Adipocyte (in vitro differentiated cells): ENCODE measurements at regions not wholly inside any gene's neighbourhood (a gene's known extent, or its start where the extent isn't known, plus 50 kb on each side); places are given as distances from the start of the nearest gene placed in this dataset.

Source experiments
- DNase-seq: peaks from one replicate; pipeline ENCODE4 v3.0.0-alpha.2; 2015; ENCODE audit warnings: low read depth
- H3K27me3 ChIP-seq: replicated peaks from 2 replicates; pipeline ENCODE4 v1.7.0; 2013; ENCODE audit warnings: mild to moderate bottlenecking, low read length, moderate library complexity; ENCODE audit not compliant: control insufficient read depth, insufficient read depth
- H3K36me3 ChIP-seq: 2 replicates; pipeline ENCODE4 v1.7.0; 2013; ENCODE audit warnings: low read length, mild to moderate bottlenecking, moderate library complexity; ENCODE audit not compliant: control insufficient read depth, insufficient read depth, severe bottlenecking
- H3K4me1 ChIP-seq: 2 replicates; pipeline ENCODE4 v1.7.0; 2013; ENCODE audit warnings: mild to moderate bottlenecking, low read length, moderate library complexity; ENCODE audit not compliant: control insufficient read depth, insufficient read depth
- H3K4me3 ChIP-seq: 2 replicates; pipeline ENCODE4 v1.7.0; 2013; ENCODE audit warnings: mild to moderate bottlenecking, low read length, moderate library complexity
- H3K9ac ChIP-seq: 2 replicates; pipeline ENCODE4 v1.7.0; 2013; ENCODE audit warnings: mild to moderate bottlenecking, low read length, moderate library complexity
- H3K9me3 ChIP-seq: 2 replicates; pipeline ENCODE4 v1.7.0; 2013; ENCODE audit warnings: mild to moderate bottlenecking, low read length, moderate library complexity; ENCODE audit not compliant: control insufficient read depth

- Histone ChIP-seq H3K9me3 (no peaks in the 10 kb centered on the region), H3K36me3 (no peaks in the 10 kb centered on the region), H3K4me3 (no peak overlapping the region), H3K9ac (no peak overlapping the region), H3K4me1 (peaks cover 8% of the 10 kb centered on the region), H3K27me3 (no peaks in the 10 kb centered on the region)
- DNase-seq: no peak
Observed at GRCh38 chr9:111193095-111193494, 136.9 kb downstream of the OR2K2 start.

DNA sequence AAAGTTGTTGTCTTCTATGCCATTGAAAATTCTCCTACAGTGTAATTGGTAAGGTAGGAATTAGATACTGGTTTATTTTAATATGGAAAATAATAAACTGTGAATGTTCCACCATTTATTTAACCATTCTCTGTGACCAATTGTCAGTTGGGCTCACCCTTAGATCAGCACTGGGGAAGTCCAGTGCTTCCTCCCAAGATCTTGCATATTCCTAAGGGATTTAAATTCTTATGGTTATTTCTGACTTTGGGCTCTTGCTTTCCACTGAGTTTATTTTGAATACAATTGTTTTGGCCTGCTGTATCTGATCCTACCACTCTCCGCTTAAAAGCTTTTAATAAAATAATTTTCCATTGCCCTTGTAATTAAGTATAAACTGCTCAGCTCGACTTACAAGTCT, 137.4 kb downstream of the OR2K2 start:
- H3K9me3 ChIP-seq: no peaks in the 10 kb centered on the region
- H3K36me3 ChIP-seq: no peaks in the 10 kb centered on the region
- H3K9ac ChIP-seq: no peak overlapping the region
- H3K4me3 ChIP-seq: no peak overlapping the region
- no peaks in the 10 kb centered on the region for H3K27me3 ChIP-seq
- peaks cover 8% of the 10 kb centered on the region for H3K4me1 ChIP-seq
- DNase-seq: no peak

DNA sequence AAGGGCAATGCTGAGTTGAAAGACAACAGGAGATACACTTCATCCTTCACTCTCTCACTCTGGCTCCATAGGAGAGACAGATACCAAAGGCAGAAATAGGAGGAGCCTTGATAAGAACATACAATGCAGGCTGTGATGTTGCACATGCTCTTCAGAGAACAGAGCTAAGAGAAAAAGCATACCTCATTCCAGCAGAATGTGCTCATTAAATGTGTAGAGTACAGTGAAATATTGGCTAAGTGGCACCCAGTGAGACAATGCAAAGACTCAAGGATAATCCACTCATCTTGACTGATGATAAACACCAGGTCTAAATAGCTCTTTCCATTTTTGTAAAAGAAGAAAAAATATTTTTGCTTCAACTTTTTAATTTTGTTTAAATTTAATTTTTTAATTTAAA, 139.7 kb downstream of the OR2K2 start:
- Histone ChIP-seq H3K4me3 (no peak overlapping the region), H3K9me3 (no peaks in the 10 kb centered on the region), H3K4me1 (peaks cover 2% of the 10 kb centered on the region), H3K9ac (no peak overlapping the region), H3K27me3 (no peaks in the 10 kb centered on the region), H3K36me3 (no peaks in the 10 kb centered on the region)
- no peak for DNase-seq

DNA sequence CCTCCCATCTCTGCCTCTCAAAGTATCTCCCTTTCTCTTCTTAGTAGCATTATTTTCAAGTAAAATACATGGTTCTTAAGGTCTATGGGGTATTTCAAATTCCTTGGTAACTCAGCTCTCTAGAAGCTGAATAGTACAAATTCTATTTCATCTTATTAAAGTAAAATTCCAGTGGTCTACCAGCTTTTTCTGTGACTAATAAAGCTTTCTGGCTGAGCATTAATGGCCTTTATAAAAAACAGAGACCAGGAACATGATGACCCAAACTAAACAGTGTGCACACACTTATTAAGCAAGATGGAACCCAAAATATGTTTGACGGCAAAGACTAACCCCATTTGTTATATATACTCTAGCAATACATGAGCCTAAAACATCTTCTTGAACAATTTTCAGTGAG, 142.6 kb downstream of the OR2K2 start:
- Histone ChIP-seq H3K4me3 (no peak overlapping the region), H3K9me3 (no peaks in the 10 kb centered on the region), H3K9ac (no peak overlapping the region), H3K4me1 (no peaks in the 10 kb centered on the region), H3K27me3 (no peaks in the 10 kb centered on the region), H3K36me3 (no peaks in the 10 kb centered on the region)
- DNase-seq: no peak

DNA sequence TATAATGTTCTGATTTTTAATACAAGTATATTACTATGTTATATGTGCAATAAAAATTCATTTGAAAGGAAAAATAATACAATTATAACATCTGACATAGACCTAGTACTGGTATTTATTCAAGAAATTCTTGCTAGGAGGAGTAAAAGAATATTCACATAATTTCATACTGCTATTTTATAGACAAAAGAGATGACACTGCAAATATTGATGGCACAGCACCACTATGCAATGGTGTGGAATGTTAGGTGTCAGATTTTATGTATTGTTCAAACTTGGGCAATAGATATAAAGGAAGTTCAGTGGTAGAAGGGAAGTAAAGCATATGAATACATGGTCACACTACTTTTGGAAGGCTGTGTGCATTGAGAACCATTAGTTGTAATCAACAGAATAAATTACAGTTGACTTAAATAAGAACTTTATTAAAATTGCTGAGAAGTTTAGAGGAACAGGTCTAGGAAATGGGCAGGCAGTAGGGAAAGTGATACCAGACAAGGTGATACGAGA, 143.9 kb downstream of the OR2K2 start:
- Histone ChIP-seq H3K9ac (no peak overlapping the region), H3K4me1 (no peaks in the 10 kb centered on the region), H3K9me3 (no peaks in the 10 kb centered on the region), H3K27me3 (no peaks in the 10 kb centered on the region), H3K36me3 (no peaks in the 10 kb centered on the region), H3K4me3 (no peak overlapping the region)
- DNase-seq: no peak

GRCh38 chr9:111180811-111181210, 142.5 kb upstream of the LPAR1 start:
- Histone ChIP-seq H3K27me3 (no peaks in the 10 kb centered on the region), H3K36me3 (no peaks in the 10 kb centered on the region), H3K9me3 (no peaks in the 10 kb centered on the region), H3K9ac (no peak overlapping the region), H3K4me3 (no peak overlapping the region), H3K4me1 (peaks cover 15% of the 10 kb centered on the region)
- DNase-seq: no peak

DNA sequence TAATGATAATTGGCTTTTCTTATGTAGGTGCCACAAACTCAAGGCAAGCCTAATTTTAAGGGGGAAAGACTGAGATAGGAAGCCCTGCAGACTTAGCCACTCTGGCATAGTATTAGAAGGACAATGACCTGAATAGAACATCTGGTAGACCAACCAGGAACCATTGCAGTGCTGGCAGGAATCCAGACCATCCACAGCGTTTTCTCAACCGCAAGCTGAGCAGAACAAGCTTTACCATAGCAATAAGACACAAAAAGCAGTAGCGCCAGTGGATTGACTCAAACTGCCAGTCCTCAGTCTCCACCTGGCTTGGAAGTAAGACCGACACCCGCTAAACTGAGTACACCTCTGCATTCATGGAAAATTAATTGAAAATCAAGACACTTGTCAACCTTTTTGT, 141.3 kb upstream of the LPAR1 start:
- H3K27me3 ChIP-seq: no peaks in the 10 kb centered on the region
- no peak overlapping the region for H3K9ac ChIP-seq
- H3K9me3 ChIP-seq: no peaks in the 10 kb centered on the region
- no peaks in the 10 kb centered on the region for H3K36me3 ChIP-seq
- H3K4me3 ChIP-seq: no peak overlapping the region
- no peak for DNase-seq
- peaks cover 15% of the 10 kb centered on the region for H3K4me1 ChIP-seq

DNA sequence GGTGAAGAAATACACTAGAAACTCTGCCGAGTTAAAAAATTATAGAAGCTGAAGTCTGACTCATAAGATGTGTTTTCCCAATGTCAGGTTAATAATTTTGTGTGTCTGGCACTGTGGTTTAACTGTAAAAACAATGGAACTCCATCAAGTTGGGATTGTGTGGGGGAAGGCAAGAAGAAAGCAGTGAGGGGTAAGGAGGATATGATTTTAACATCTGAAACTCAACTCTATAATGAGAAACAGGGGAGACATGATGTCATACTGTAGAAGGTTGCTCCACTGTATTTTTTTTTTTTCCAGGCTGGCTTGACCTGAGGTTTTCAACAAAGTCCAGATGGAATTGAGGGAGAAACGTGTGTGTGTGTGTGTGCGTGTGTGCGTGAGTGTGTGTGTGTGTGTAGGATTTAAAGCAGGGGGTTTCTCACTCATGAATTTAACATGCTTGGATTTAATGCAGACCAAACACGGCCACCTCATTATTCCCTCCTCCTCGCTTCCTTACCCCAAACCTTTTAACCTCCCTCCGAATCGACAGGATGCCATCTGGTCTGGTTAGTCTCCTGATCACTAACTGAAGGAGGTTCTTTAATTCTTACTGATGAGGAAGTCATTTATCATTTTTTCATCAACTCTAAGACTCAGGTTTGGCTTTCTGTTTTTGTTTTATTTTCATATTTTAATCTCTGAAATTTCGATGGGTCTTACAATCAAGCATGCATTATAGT, 140.2 kb upstream of the LPAR1 start:
- no peaks in the 10 kb centered on the region for H3K36me3 ChIP-seq
- peak; percentile 87 for DNase-seq
- no peaks in the 10 kb centered on the region for H3K9me3 ChIP-seq

GRCh38 chr9:111176511-111176910, 138.2 kb upstream of the LPAR1 start:
- no peaks in the 10 kb centered on the region for H3K27me3 ChIP-seq
- H3K4me3 ChIP-seq: no peak overlapping the region
- H3K4me1 ChIP-seq: peaks cover 15% of the 10 kb centered on the region
- no peak for DNase-seq
- no peaks in the 10 kb centered on the region for H3K9me3 ChIP-seq
- no peak overlapping the region for H3K9ac ChIP-seq
- no peaks in the 10 kb centered on the region for H3K36me3 ChIP-seq

More for the DNA sequence above, 140.2 kb upstream of the LPAR1 start:
- H3K9ac ChIP-seq: peak overlapping the region; percentile 10
- H3K27me3 ChIP-seq: no peaks in the 10 kb centered on the region
- peaks cover 15% of the 10 kb centered on the region for H3K4me1 ChIP-seq
- peak overlapping the region; percentile 56 for H3K4me3 ChIP-seq

DNA sequence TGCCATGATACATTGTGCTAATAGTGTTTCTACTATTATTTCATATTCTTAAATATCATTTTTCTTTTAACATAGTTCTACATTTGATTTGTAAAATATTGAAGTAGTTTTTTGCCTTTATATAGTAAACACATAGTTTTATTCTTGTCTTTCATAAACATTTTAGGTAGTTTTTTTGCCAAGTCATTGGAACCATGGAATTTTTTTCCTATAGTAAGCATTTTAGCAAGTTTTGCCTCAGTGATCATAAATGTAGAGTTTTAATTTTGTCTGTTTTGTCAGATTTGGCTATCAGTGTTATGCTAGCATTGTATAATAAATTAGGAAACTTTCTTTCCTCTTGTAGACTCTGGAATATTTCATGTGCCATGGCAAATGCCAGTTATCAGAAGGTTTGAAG, 137.1 kb upstream of the LPAR1 start:
- Histone ChIP-seq H3K9me3 (no peaks in the 10 kb centered on the region), H3K4me3 (no peak overlapping the region), H3K36me3 (no peaks in the 10 kb centered on the region), H3K9ac (no peak overlapping the region), H3K27me3 (no peaks in the 10 kb centered on the region), H3K4me1 (peaks cover 15% of the 10 kb centered on the region)
- DNase-seq: no peak

- Histone ChIP-seq H3K4me1 (peaks cover 20% of the 10 kb centered on the region), H3K9ac (no peak overlapping the region), H3K36me3 (no peaks in the 10 kb centered on the region), H3K4me3 (no peak overlapping the region), H3K9me3 (peaks cover 10% of the 10 kb centered on the region), H3K27me3 (no peaks in the 10 kb centered on the region)
- DNase-seq: no peak
Observed at GRCh38 chr9:111167341-111167740, 129.1 kb upstream of the LPAR1 start.
